ENCODE measurements at regions not wholly inside any gene's neighbourhood (a gene's known extent, or its start where the extent isn't known, plus 50 kb on each side); places are given as distances from the start of the nearest gene placed in this dataset.

GRCh38 chr11:95577716-95578460 lies 211.7 kb downstream of the FAM76B start:
- no peak for DNase-seq (ENCODE audit: low spot score in 2 of 2)
- Histone ChIP-seq H3K27me3 (no peaks in the 10 kb centered on the region), H3K4me3 (no peak overlapping the region), H3K9me3 (no peaks in the 10 kb centered on the region), H3K36me3 (no peaks in the 10 kb centered on the region), H3K27ac (no peak overlapping the region), H3K4me1 (peaks cover 22% of the 10 kb centered on the region)
- 95% methylated on average over 2 of the region's 2 CpGs for WGBS
- TF ChIP-seq, protein P1, sequence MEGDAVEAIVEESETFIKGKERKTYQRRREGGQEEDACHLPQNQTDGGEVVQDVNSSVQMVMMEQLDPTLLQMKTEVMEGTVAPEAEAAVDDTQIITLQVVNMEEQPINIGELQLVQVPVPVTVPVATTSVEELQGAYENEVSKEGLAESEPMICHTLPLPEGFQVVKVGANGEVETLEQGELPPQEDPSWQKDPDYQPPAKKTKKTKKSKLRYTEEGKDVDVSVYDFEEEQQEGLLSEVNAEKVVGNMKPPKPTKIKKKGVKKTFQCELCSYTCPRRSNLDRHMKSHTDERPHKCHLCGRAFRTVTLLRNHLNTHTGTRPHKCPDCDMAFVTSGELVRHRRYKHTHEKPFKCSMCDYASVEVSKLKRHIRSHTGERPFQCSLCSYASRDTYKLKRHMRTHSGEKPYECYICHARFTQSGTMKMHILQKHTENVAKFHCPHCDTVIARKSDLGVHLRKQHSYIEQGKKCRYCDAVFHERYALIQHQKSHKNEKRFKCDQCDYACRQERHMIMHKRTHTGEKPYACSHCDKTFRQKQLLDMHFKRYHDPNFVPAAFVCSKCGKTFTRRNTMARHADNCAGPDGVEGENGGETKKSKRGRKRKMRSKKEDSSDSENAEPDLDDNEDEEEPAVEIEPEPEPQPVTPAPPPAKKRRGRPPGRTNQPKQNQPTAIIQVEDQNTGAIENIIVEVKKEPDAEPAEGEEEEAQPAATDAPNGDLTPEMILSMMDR (IDR thresholded peaks at IDR 0.05) = no peak

- no peaks in the 10 kb centered on the region for H3K9me3 ChIP-seq
- peak overlapping the region; percentile 59 for H3K27ac ChIP-seq
- H3K36me3 ChIP-seq = no peaks in the 10 kb centered on the region
- no peaks in the 10 kb centered on the region for H3K27me3 ChIP-seq
- 49% methylated on average over 5 of the region's 5 CpGs for WGBS
- peaks cover 22% of the 10 kb centered on the region for H3K4me1 ChIP-seq
- TF ChIP-seq EP300 (IDR thresholded peaks at IDR 0.05) = no peak
- TF ChIP-seq POLR2AphosphoS5 (IDR thresholded peaks at IDR 0.05) = no peak
- TF ChIP-seq, protein P1 (IDR thresholded peaks at IDR 0.05) = no peak
- TF ChIP-seq POLR2A (IDR thresholded peaks at IDR 0.05) = no peak
- no peak for DNase-seq (ENCODE audit: low spot score in 2 of 2)
- no peak overlapping the region for H3K4me3 ChIP-seq
These were observed 213.3 kb downstream of the FAM76B start for GRCh38 chr11:95576146-95576845.

GRCh38 chr11:95575517-95575916 lies 214.1 kb downstream of the FAM76B start:
- 63% methylated on average over 2 of the region's 2 CpGs for WGBS
- Histone ChIP-seq H3K27me3 (no peaks in the 10 kb centered on the region), H3K27ac (peak overlapping the region; percentile 59), H3K4me3 (no peak overlapping the region), H3K36me3 (no peaks in the 10 kb centered on the region), H3K4me1 (peaks cover 22% of the 10 kb centered on the region), H3K9me3 (no peaks in the 10 kb centered on the region)
- DNase-seq (ENCODE audit: low spot score in 2 of 2) = no peak
- TF ChIP-seq, protein P1 (IDR thresholded peaks at IDR 0.05) = no peak
- no peak for TF ChIP-seq EP300 (IDR thresholded peaks at IDR 0.05)
- no peak for TF ChIP-seq POLR2AphosphoS5 (IDR thresholded peaks at IDR 0.05)
- no peak for TF ChIP-seq POLR2A (IDR thresholded peaks at IDR 0.05)

DNA sequence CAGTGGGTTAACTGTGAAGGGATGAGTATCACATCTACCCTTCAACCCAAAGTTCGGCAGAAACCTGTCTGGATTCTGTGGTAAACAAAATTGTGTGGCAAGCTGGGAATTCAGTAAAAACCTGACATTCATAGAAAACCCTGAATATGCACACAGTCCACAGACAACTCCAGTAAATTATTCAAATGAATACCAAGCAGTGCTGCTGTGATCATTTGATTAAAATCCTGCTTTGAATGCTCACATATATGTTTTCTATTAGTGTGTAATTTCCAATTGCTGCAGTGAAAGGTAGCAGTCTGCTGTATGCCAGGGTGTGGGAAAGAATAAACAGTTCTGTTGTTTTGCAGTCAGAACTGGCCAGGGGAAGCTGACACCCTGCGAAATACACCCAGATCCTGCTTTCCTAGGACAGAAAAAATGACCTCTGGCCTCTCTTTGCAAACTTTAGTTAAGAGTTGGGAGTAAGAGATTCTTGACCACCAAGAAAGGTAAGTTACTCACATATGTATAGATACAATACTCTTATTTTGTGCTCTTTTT lies 217.8 kb downstream of the FAM76B start:
- Histone ChIP-seq H3K9me3 (no peaks in the 10 kb centered on the region), H3K4me1 (peaks cover 13% of the 10 kb centered on the region), H3K27ac (no peak overlapping the region), H3K4me3 (no peak overlapping the region), H3K36me3 (no peaks in the 10 kb centered on the region), H3K27me3 (no peaks in the 10 kb centered on the region)
- no peak for TF ChIP-seq POLR2A (IDR thresholded peaks at IDR 0.05)
- TF ChIP-seq EP300 (IDR thresholded peaks at IDR 0.05) = no peak
- TF ChIP-seq POLR2AphosphoS5 (IDR thresholded peaks at IDR 0.05) = no peak
- TF ChIP-seq, protein P1 (IDR thresholded peaks at IDR 0.05) = no peak
- WGBS = 87% methylated on average over 2 of the region's 2 CpGs
- no peak for DNase-seq (ENCODE audit: low spot score in 2 of 2)

- no peak for DNase-seq (ENCODE audit: low spot score in 2 of 2)
- peaks cover 6% of the 10 kb centered on the region for H3K4me1 ChIP-seq
- no peak overlapping the region for H3K4me3 ChIP-seq
- H3K9me3 ChIP-seq = no peaks in the 10 kb centered on the region
- 83% methylated on average over 2 of the region's 2 CpGs for WGBS
- H3K27ac ChIP-seq = no peak overlapping the region
- TF ChIP-seq POLR2A (IDR thresholded peaks at IDR 0.05) (no peak), POLR2AphosphoS5 (IDR thresholded peaks at IDR 0.05) (no peak), EP300 (IDR thresholded peaks at IDR 0.05) (no peak)
- TF ChIP-seq, protein P1 (IDR thresholded peaks at IDR 0.05) = no peak
- H3K27me3 ChIP-seq = no peaks in the 10 kb centered on the region
- H3K36me3 ChIP-seq = no peaks in the 10 kb centered on the region
These were observed 218.7 kb downstream of the FAM76B start for GRCh38 chr11:95570845-95571244.
